Natural killer cell treated with Interleukin-12 subunit alpha and Interleukin-12 subunit beta and Interleukin-15 and Interleukin-18, amount 100 ng/mL, for 72 hours (primary cell): ENCODE measurements at regions not wholly inside any gene's neighbourhood (a gene's known extent, or its start where the extent isn't known, plus 50 kb on each side); places are given as distances from the start of the nearest gene placed in this dataset.
A peak's percentile ranks its signal among the peaks of the same experiment; 100 is the strongest.

Experiments used
- ATAC-seq, 2 donors: fragments of 150-1000 bp; cut with Tn5 transposase in 1 of 2; sonication (Bioruptor Pico), chemical (Tn5 transposase) in 1 of 2; 2 replicates each; pipeline ENCODE4 v1.10.0; 2021
- DNase-seq: peaks from one replicate; pipeline ENCODE4 v3.0.0; 2022; ENCODE audit warnings: low spot score
- H3K27ac Mint-ChIP-seq, 2 donors: 1 replicate in 1 of 2; 2 replicates in 1 of 2; pipeline ENCODE4 v1.8.0; 2022; ENCODE audit warnings: mixed read lengths in 2 of 2, mild to moderate bottlenecking in 1 of 2, moderate library complexity in 1 of 2
- H3K27me3 Mint-ChIP-seq, 2 donors: 1 replicate in 1 of 2; 2 replicates in 1 of 2; pipeline ENCODE4 v1.8.0; 2022; ENCODE audit warnings: mixed read lengths in 2 of 2
- H3K36me3 Mint-ChIP-seq: one replicate; pipeline ENCODE4 v1.8.0; 2022; ENCODE audit warnings: mixed read lengths
- H3K4me1 Mint-ChIP-seq, 2 donors: 1 replicate in 1 of 2; 2 replicates in 1 of 2; pipeline ENCODE4 v1.8.0; 2022; ENCODE audit warnings: low read depth in 2 of 2, mixed read lengths in 2 of 2, mild to moderate bottlenecking in 1 of 2
- H3K4me3 Mint-ChIP-seq: one replicate; pipeline ENCODE4 v1.8.0; 2022; ENCODE audit warnings: mixed read lengths
- H3K9me3 Mint-ChIP-seq: 2 replicates; pipeline ENCODE4 v1.8.0; 2022; ENCODE audit warnings: mixed read lengths

- Mint-ChIP-seq H3K36me3 (no peaks in the 10 kb centered on the region), H3K4me3 (no peak overlapping the region), H3K27ac (no peak overlapping the region), H3K27me3 (peaks cover 22 to 29% of the 10 kb centered on the region in 2 donors), H3K4me1 (peaks cover 21 to 23% of the 10 kb centered on the region in 2 donors), H3K9me3 (no peaks in the 10 kb centered on the region)
- no peak for ATAC-seq
- no peak for DNase-seq
These were observed 203.0 kb downstream of the ARRDC4 start for GRCh38 chr15:98163319-98164045.

DNA sequence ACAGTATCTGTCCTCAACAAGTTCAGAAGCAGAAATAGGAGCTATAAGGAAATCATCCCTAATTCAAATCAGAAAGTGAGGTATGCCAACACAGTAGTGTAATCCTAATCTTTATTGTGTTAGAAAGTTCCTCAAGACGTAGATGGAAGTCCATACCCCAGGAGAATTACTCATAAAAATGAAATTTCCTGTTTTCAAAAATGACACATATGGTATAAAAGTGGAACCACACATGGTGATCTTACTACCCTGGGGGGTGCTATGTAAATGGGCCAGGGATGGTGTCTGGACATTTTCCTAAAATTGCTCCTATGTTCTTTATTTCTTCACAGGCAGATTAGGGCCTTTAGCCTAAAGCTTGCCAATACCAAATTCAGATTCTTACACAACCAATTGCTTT lies 204.1 kb downstream of the ARRDC4 start:
- H3K4me1 Mint-ChIP-seq, result peaks cover 16 to 18% of the 10 kb centered on the region in 2 donors
- no peaks in the 10 kb centered on the region for H3K36me3 Mint-ChIP-seq
- no peak overlapping the region for H3K27ac Mint-ChIP-seq
- H3K9me3 Mint-ChIP-seq, result no peaks in the 10 kb centered on the region
- ATAC-seq, result no peak
- no peak for DNase-seq
- H3K4me3 Mint-ChIP-seq, result no peak overlapping the region
- H3K27me3 Mint-ChIP-seq, result peaks cover 22 to 29% of the 10 kb centered on the region in 2 donors

- Mint-ChIP-seq H3K9me3 (no peaks in the 10 kb centered on the region), H3K27ac (no peak overlapping the region), H3K4me3 (no peak overlapping the region), H3K4me1 (peaks cover 16% of the 10 kb centered on the region in 2 donors), H3K36me3 (no peaks in the 10 kb centered on the region), H3K27me3 (peaks cover 22 to 31% of the 10 kb centered on the region in 2 donors)
- ATAC-seq, result no peak
- DNase-seq, result no peak
These were observed 204.5 kb downstream of the ARRDC4 start for GRCh38 chr15:98164986-98165385.

DNA sequence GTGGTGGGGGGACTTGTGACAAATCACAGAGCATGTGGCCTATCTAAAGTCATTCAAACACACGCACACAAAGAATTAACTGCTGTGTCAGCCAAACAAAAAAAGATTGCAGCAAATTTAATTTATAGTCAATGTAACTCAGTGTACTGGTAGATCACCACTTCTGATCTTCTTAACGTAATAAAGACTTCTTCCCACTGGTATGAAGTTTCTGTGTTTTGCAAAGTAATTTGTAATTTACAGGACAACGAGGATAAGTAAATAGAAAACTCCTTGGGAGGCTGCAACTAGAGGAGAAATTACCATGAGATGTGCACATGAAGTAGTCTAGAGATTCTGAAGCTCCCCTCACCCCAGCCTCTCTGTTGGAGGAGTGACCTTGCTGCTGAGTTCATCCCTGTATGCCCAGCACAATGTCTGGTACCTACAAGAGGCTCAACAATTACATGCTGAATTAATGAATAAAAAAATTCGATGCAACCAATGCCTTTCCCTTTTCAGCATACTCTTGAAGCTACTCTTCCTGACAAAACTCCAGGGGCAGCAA lies 207.3 kb downstream of the ARRDC4 start:
- Mint-ChIP-seq H3K27ac (no peak overlapping the region), H3K27me3 (peaks cover 34 to 36% of the 10 kb centered on the region in 2 donors), H3K4me1 (peaks cover 5 to 7% of the 10 kb centered on the region in 2 donors), H3K9me3 (no peaks in the 10 kb centered on the region), H3K36me3 (no peaks in the 10 kb centered on the region), H3K4me3 (no peak overlapping the region)
- DNase-seq (no peak), ATAC-seq (no peak)

DNA sequence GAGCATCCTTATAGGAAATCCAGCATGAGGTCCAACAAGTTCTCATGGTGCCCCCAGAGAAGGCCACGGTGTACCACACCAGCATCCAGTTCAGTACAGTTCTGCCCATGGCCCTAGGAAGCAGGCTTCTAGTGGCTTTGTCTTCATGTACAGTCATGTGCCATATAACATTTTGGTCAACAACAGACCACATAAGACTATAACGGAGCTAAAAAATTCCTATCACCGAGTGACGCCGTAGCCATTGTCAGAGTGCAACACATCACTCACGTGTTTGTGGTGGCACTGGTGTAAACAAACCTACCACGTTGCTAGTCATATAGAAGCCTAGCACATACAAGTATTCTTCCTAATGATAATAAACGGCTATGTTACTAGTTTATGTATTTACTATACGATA lies 209.0 kb downstream of the ARRDC4 start:
- Mint-ChIP-seq H3K4me1 (peaks cover 5 to 7% of the 10 kb centered on the region in 2 donors), H3K27me3 (peaks cover 36 to 44% of the 10 kb centered on the region in 2 donors), H3K9me3 (no peaks in the 10 kb centered on the region), H3K36me3 (no peaks in the 10 kb centered on the region), H3K4me3 (no peak overlapping the region), H3K27ac (no peak overlapping the region)
- peak; percentile 82 for ATAC-seq
- DNase-seq, result peak; percentile 64

GRCh38 chr15:98174286-98174685 lies 213.8 kb downstream of the ARRDC4 start:
- Mint-ChIP-seq H3K9me3 (no peaks in the 10 kb centered on the region), H3K4me1 (peaks cover 9 to 10% of the 10 kb centered on the region in 2 donors), H3K4me3 (no peak overlapping the region), H3K27ac (no peak overlapping the region), H3K27me3 (peaks cover 34 to 48% of the 10 kb centered on the region in 2 donors), H3K36me3 (no peaks in the 10 kb centered on the region)
- ATAC-seq (no peak), DNase-seq (no peak)

GRCh38 chr15:98174841-98175240 lies 214.3 kb downstream of the ARRDC4 start:
- H3K27ac Mint-ChIP-seq, result no peak overlapping the region
- peaks cover 36 to 49% of the 10 kb centered on the region in 2 donors for H3K27me3 Mint-ChIP-seq
- no peaks in the 10 kb centered on the region for H3K9me3 Mint-ChIP-seq
- no peaks in the 10 kb centered on the region for H3K36me3 Mint-ChIP-seq
- DNase-seq, result no peak
- no peak overlapping the region for H3K4me3 Mint-ChIP-seq
- H3K4me1 Mint-ChIP-seq, result peaks cover 6 to 7% of the 10 kb centered on the region in 2 donors
- no peak for ATAC-seq

DNA sequence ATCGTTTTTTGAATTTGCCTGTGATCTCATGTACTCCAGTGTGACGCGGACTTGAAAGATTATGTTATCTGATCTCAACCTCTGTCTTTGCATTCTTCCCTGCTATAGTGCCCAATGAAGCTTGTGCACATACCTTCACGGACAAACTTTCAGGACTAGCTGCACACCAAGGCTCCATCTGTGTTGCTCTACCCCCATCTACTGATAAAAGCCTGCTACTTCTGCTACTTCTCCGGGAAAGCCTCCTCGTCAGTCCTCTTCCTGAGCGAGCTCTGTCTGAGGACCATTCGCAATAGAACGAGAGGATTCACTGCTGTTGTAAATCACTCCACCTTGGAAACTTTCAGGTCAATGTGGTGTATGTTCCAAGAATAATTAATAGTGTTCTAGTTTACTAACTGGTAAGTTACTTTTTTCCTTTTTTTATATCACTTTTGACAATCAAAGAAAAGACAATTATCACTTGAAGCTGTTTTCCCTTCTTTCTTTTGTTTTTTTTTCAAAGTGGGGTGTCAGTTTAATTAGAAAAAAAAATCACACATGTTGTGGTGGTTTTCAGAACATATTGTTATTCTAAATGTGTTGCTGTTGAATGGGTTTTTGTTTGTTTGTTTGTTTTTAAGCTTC lies 217.6 kb downstream of the ARRDC4 start:
- Mint-ChIP-seq H3K36me3 (no peaks in the 10 kb centered on the region), H3K27me3 (peaks cover 28 to 33% of the 10 kb centered on the region in 2 donors), H3K27ac (no peak overlapping the region), H3K4me1 (peaks cover 3 to 4% of the 10 kb centered on the region in 2 donors), H3K4me3 (no peak overlapping the region), H3K9me3 (no peaks in the 10 kb centered on the region)
- DNase-seq (no peak), ATAC-seq (peak; percentile 64 to 77)

DNA sequence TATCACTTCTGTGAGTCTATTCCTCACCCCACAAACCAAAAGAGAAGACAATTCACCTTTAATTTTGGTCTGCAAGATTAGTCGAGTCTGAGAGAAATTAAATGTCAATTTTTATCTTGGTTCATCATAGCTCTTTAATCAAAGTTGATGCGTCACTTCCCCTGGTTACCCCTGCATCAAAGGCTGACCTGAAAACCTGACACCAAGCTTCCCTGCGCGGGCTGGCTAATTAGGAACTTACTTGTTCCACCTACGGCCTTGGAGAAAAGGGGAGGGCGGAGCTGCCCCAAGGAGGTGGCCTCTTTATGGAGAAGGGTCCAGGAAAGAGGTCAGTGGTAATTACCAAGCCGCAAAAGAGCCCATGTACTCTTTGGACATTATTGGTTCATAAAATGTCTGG lies 218.4 kb downstream of the ARRDC4 start:
- Mint-ChIP-seq H3K4me3 (no peak overlapping the region), H3K9me3 (no peaks in the 10 kb centered on the region), H3K36me3 (no peaks in the 10 kb centered on the region), H3K27me3 (peaks cover 28 to 32% of the 10 kb centered on the region in 2 donors), H3K27ac (no peak overlapping the region), H3K4me1 (peaks cover 3 to 4% of the 10 kb centered on the region in 2 donors)
- DNase-seq (no peak), ATAC-seq (no peak)

DNA sequence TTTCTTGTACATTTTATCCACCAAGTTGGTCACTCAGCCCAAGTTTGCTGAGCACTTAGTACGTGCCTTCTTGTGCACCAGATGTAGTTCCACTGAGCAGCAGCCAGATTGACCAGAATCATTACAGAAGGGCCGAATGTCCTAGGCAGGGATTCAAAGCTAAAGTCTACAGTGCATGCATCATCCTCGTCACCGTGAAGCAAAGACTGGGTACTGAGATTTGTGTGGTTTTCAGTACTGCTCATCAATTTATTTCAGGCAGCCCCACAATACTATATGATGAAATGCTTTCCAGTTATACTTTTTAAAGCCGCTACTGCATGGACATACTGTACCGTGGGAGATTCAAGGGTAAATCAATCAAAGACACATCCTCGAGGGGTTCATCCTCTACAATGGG lies 227.0 kb downstream of the ARRDC4 start:
- H3K4me1 Mint-ChIP-seq, result no peaks in the 10 kb centered on the region

DNA sequence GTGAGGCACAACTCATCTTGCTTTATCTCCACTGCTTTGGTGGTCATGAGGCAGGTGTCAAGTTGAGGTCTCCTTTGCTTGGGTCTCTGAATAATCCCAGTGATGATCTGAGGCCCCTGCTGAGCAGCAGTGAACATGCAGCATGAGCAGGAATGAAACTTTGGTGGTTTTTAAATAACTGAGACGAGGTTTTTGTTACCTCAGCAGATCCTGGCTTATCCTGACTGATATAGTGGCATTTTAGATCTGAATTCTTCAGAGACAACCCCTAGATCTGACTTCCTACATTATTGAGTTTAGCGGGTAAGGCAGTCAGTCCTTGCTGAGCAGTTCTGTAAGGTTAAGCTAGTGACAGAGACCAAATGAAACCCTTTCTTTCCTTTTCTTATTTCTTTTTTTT lies 230.4 kb downstream of the ARRDC4 start:
- no peaks in the 10 kb centered on the region for H3K36me3 Mint-ChIP-seq
- no peak overlapping the region for H3K4me3 Mint-ChIP-seq
- no peaks in the 10 kb centered on the region for H3K9me3 Mint-ChIP-seq
- no peak overlapping the region for H3K27ac Mint-ChIP-seq
- H3K27me3 Mint-ChIP-seq, result peaks cover 14 to 17% of the 10 kb centered on the region in 2 donors
- no peak for ATAC-seq
- DNase-seq, result no peak
- no peaks in the 10 kb centered on the region for H3K4me1 Mint-ChIP-seq

More for the DNA sequence above, 227.0 kb downstream of the ARRDC4 start:
- DNase-seq (no peak), ATAC-seq (no peak)
- no peaks in the 10 kb centered on the region for H3K9me3 Mint-ChIP-seq
- no peaks in the 10 kb centered on the region for H3K36me3 Mint-ChIP-seq
- peaks cover 7% of the 10 kb centered on the region in 2 donors for H3K27me3 Mint-ChIP-seq
- no peak overlapping the region for H3K4me3 Mint-ChIP-seq
- H3K27ac Mint-ChIP-seq, result no peak overlapping the region

DNA sequence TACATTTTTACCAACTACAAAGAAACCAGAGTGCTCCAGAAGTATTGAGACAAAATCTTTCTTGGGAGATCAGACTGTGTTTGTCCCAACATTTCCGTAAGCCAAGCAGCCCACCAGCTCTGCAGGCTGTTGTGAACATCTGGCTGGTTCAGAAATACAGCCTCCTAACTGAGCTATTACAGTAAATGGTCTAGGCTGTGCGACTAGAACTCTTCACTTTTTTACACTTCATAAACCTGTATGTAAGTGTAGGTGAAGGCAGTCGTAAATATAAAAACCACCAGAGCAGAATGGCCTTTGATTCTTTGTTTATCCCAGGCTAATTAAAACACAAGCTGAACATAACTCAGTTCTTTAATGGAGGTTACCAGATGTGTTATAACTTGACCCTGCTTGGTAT lies 235.3 kb downstream of the ARRDC4 start:
- DNase-seq, result no peak
- H3K27me3 Mint-ChIP-seq, result peaks cover 19 to 32% of the 10 kb centered on the region in 2 donors
- ATAC-seq, result no peak
- H3K4me1 Mint-ChIP-seq, result no peaks in the 10 kb centered on the region
- no peak overlapping the region for H3K4me3 Mint-ChIP-seq
- H3K9me3 Mint-ChIP-seq, result no peaks in the 10 kb centered on the region
- no peak overlapping the region for H3K27ac Mint-ChIP-seq
- H3K36me3 Mint-ChIP-seq, result no peaks in the 10 kb centered on the region

GRCh38 chr15:98196371-98196770 lies 235.9 kb downstream of the ARRDC4 start:
- H3K9me3 Mint-ChIP-seq, result no peaks in the 10 kb centered on the region
- H3K4me3 Mint-ChIP-seq, result no peak overlapping the region
- H3K36me3 Mint-ChIP-seq, result no peaks in the 10 kb centered on the region
- no peaks in the 10 kb centered on the region for H3K4me1 Mint-ChIP-seq
- peaks cover 19 to 38% of the 10 kb centered on the region in 2 donors for H3K27me3 Mint-ChIP-seq
- DNase-seq (no peak), ATAC-seq (no peak)
- H3K27ac Mint-ChIP-seq, result no peak overlapping the region

- H3K4me3 Mint-ChIP-seq, result no peak overlapping the region
- H3K36me3 Mint-ChIP-seq, result no peaks in the 10 kb centered on the region
- no peaks in the 10 kb centered on the region for H3K4me1 Mint-ChIP-seq
- no peaks in the 10 kb centered on the region for H3K9me3 Mint-ChIP-seq
- ATAC-seq (no peak), DNase-seq (no peak)
- no peak overlapping the region for H3K27ac Mint-ChIP-seq
- peaks cover 11 to 53% of the 10 kb centered on the region in 2 donors for H3K27me3 Mint-ChIP-seq
These were observed 241.8 kb downstream of the ARRDC4 start for GRCh38 chr15:98202256-98202655.
